HCT116 (cell line): ENCODE measurements at regions not wholly inside any gene's neighbourhood (a gene's known extent, or its start where the extent isn't known, plus 50 kb on each side); places are given as distances from the start of the nearest gene placed in this dataset.

Experiments used
- ATF3 ChIP-seq: IDR thresholded peaks from 2 replicates; pipeline ENCODE4 v1.6.1; 2012
- CTCF ChIP-seq, 3 experiments: fragments of 200-600 bp in 1 of 3; sonication (generic) in 1 of 3; IDR thresholded peaks in 2 of 3; conservative IDR thresholded peaks in 1 of 3; 2 replicates each; pipeline ENCODE4 v1.5.1; 2012 to 2017; ENCODE audit warnings: low read depth in 2 of 3, low read length in 2 of 3, antibody characterized with exemption in 1 of 3, borderline replicate concordance in 1 of 3, control low read depth in 1 of 3, mild to moderate bottlenecking in 1 of 3, mixed read lengths in 1 of 3, mixed run types in 1 of 3, moderate library complexity in 1 of 3; ENCODE audit not compliant: insufficient read depth in 1 of 3
- EZH2 ChIP-seq: fragments of 200-600 bp; sonication (generic); IDR thresholded peaks from 2 replicates; pipeline ENCODE4 v1.6.1; 2017; ENCODE audit warnings: antibody characterized with exemption, mixed run types
- EZH2phosphoT487 ChIP-seq: fragments of 200-600 bp; IDR thresholded peaks from 2 replicates; pipeline ENCODE4 v1.6.1; 2018; ENCODE audit warnings: antibody characterized with exemption, borderline replicate concordance
- JUND ChIP-seq: IDR thresholded peaks from 2 replicates; pipeline ENCODE4 v1.6.1; 2012
- POLR2A ChIP-seq: IDR thresholded peaks from 2 replicates; pipeline ENCODE4 v1.7.0; 2011; ENCODE audit warnings: borderline replicate concordance; ENCODE audit not compliant: insufficient read depth, insufficient read length; ENCODE audit errors: extremely low read depth
- POLR2AphosphoS5 ChIP-seq: IDR thresholded peaks from 2 replicates; pipeline ENCODE4 v1.6.1; 2011; ENCODE audit warnings: mild to moderate bottlenecking, low read depth, low read length, moderate library complexity
- REST ChIP-seq: IDR thresholded peaks from 2 replicates; pipeline ENCODE4 v1.6.1; 2012; ENCODE audit warnings: low read depth
- SP1 ChIP-seq: IDR thresholded peaks from 2 replicates; pipeline ENCODE4 v1.6.1; 2012; ENCODE audit warnings: low read depth
- SRF ChIP-seq: IDR thresholded peaks from 2 replicates; pipeline ENCODE4 v1.6.1; 2012; ENCODE audit warnings: low read depth
- YY1 ChIP-seq: IDR thresholded peaks from 2 replicates; pipeline ENCODE4 v1.6.1; 2011; ENCODE audit warnings: low read length, low read depth, moderate library complexity, mild to moderate bottlenecking; ENCODE audit not compliant: insufficient replicate concordance; ENCODE audit errors: extremely low read depth
- ZBTB33 ChIP-seq: IDR thresholded peaks from 2 replicates; pipeline ENCODE4 v1.6.1; 2011; ENCODE audit warnings: mild to moderate bottlenecking, low read length, moderate library complexity; ENCODE audit not compliant: insufficient replicate concordance; ENCODE audit errors: extremely low read depth

- TF ChIP-seq EZH2, result no peak
- no peak for TF ChIP-seq CTCF (IDR thresholded peaks at IDR 0.05 in 2 of 3, conservative IDR thresholded peaks at IDR 0.05 in 1 of 3; ENCODE audit: borderline replicate concordance in 1 of 3, insufficient read depth in 1 of 3, low read depth in 2 of 3, low read length in 2 of 3)
- TF ChIP-seq REST, result no peak
- no peak for TF ChIP-seq YY1
- TF ChIP-seq SP1, result no peak
- TF ChIP-seq POLR2A, result no peak
- no peak for TF ChIP-seq POLR2AphosphoS5
- TF ChIP-seq JUND, result no peak
- no peak for TF ChIP-seq EZH2phosphoT487
- no peak for TF ChIP-seq ZBTB33
- TF ChIP-seq ATF3, result no peak
- TF ChIP-seq SRF, result no peak
These were observed 688.8 kb upstream of the CCDC54 start for GRCh38 chr3:106688464-106688863.
